Epithelial cell of prostate (primary cell): ENCODE measurements at regions not wholly inside any gene's neighbourhood (a gene's known extent, or its start where the extent isn't known, plus 50 kb on each side); places are given as distances from the start of the nearest gene placed in this dataset.
A peak's percentile ranks its signal among the peaks of the same experiment; 100 is the strongest.
"Not testable (repeated sequence)": the region's sequence is repeated elsewhere in the genome, so short reads cannot be mapped to it uniquely, and the experiment has no call there.

Experiments used
- DNase-seq: peaks from one replicate; pipeline ENCODE4 v3.0.0-alpha.2; 2011; ENCODE audit warnings: low read depth, low spot score
- H3K27ac ChIP-seq: fragments of 450-650 bp; 2 replicates; pipeline ENCODE4 v1.5.1; 2017; ENCODE audit warnings: mild to moderate bottlenecking

- no peak overlapping the region for H3K27ac ChIP-seq
- no peak for DNase-seq
These were observed 56.3 kb upstream of the PRDM9 start for GRCh38 chr5:23451156-23451555.

GRCh38 chr5:23450187-23450586 lies 57.2 kb upstream of the PRDM9 start:
- no peak for DNase-seq
- H3K27ac ChIP-seq = no peak overlapping the region

- no peak overlapping the region for H3K27ac ChIP-seq
- DNase-seq = no peak
These were observed 58.8 kb upstream of the PRDM9 start for GRCh38 chr5:23448627-23449026.

GRCh38 chr5:23446424-23446823 lies 61.0 kb upstream of the PRDM9 start:
- peak overlapping the region; percentile 27 for H3K27ac ChIP-seq
- no peak for DNase-seq

GRCh38 chr5:23445573-23445972 lies 61.8 kb upstream of the PRDM9 start:
- DNase-seq = no peak
- peak overlapping the region; percentile 27 for H3K27ac ChIP-seq

- H3K27ac ChIP-seq = no peak overlapping the region
- no peak for DNase-seq
These were observed 66.7 kb upstream of the PRDM9 start for GRCh38 chr5:23440703-23441102.

GRCh38 chr5:23437011-23437410 lies 70.4 kb upstream of the PRDM9 start:
- H3K27ac ChIP-seq = no peak overlapping the region
- no peak for DNase-seq

GRCh38 chr5:23433534-23434315 lies 73.7 kb upstream of the PRDM9 start:
- no peak for DNase-seq
- no peak overlapping the region for H3K27ac ChIP-seq

- H3K27ac ChIP-seq = no peak overlapping the region
- DNase-seq = no peak
These were observed 78.7 kb upstream of the PRDM9 start for GRCh38 chr5:23428705-23429104.

GRCh38 chr5:23420214-23420613 lies 87.2 kb upstream of the PRDM9 start:
- not testable (repeated sequence) for H3K27ac ChIP-seq, DNase-seq

GRCh38 chr5:23419115-23419514 lies 88.3 kb upstream of the PRDM9 start:
- H3K27ac ChIP-seq = no peak overlapping the region
- DNase-seq = peak; percentile 2

GRCh38 chr5:23412515-23412914 lies 94.9 kb upstream of the PRDM9 start:
- H3K27ac ChIP-seq = peak overlapping the region; percentile 70
- DNase-seq = no peak

- peak overlapping the region; percentile 70 for H3K27ac ChIP-seq
- DNase-seq = peak; percentile 53
These were observed 95.4 kb upstream of the PRDM9 start for GRCh38 chr5:23411994-23412393.

GRCh38 chr5:23411200-23411599 lies 96.2 kb upstream of the PRDM9 start:
- peak overlapping the region; percentile 70 for H3K27ac ChIP-seq
- no peak for DNase-seq

- not testable (repeated sequence) for DNase-seq
- H3K27ac ChIP-seq = peak overlapping the region; percentile 70
These were observed 96.6 kb upstream of the PRDM9 start for GRCh38 chr5:23410775-23411174.

- H3K27ac ChIP-seq = no peak overlapping the region
- DNase-seq = no peak
These were observed 101.9 kb upstream of the PRDM9 start for GRCh38 chr5:23405316-23406068.

GRCh38 chr5:23402585-23402984 lies 104.8 kb upstream of the PRDM9 start:
- no peak for DNase-seq

GRCh38 chr5:23400951-23401350 lies 106.5 kb upstream of the PRDM9 start:
- DNase-seq = no peak
- no peak overlapping the region for H3K27ac ChIP-seq

More at GRCh38 chr5:23402585-23402984, 104.8 kb upstream of the PRDM9 start:
- no peak overlapping the region for H3K27ac ChIP-seq

- no peak for DNase-seq
- H3K27ac ChIP-seq = no peak overlapping the region
These were observed 111.1 kb upstream of the PRDM9 start for GRCh38 chr5:23396346-23396745.

GRCh38 chr5:23389291-23390101 lies 117.9 kb upstream of the PRDM9 start:
- DNase-seq = no peak
- no peak overlapping the region for H3K27ac ChIP-seq

GRCh38 chr5:23385036-23385435 lies 122.4 kb upstream of the PRDM9 start:
- no peak overlapping the region for H3K27ac ChIP-seq
- DNase-seq = no peak
